ENCODE measurements at regions not wholly inside any gene's neighbourhood (a gene's known extent, or its start where the extent isn't known, plus 50 kb on each side); places are given as distances from the start of the nearest gene placed in this dataset.
"Not testable (repeated sequence)": the region's sequence is repeated elsewhere in the genome, so short reads cannot be mapped to it uniquely, and the experiment has no call there.

GRCh38 chr2:53493210-53493609, 274.4 kb upstream of the CHAC2 start:
- no peak overlapping the region for H3K4me2 ChIP-seq
- no peaks in the 10 kb centered on the region for H3K36me3 ChIP-seq (replicated peaks; ENCODE audit: insufficient read depth, low read depth)
- no peak overlapping the region for H2AFZ ChIP-seq
- no peaks in the 10 kb centered on the region for H3K9me3 ChIP-seq (ENCODE audit: low read depth)
- H4K20me1 ChIP-seq (ENCODE audit: insufficient read depth, poor library complexity, severe bottlenecking): no peaks in the 10 kb centered on the region
- H3K27ac ChIP-seq: no peak overlapping the region
- TF ChIP-seq EZH2phosphoT487 (IDR thresholded peaks at IDR 0.05; ENCODE audit: low read depth, severe bottlenecking, unreplicated experiment) (no peak), EZH2 (IDR thresholded peaks at IDR 0.05; ENCODE audit: borderline replicate concordance) (no peak)
- DNase-seq (ENCODE audit: low spot score): no peak
- no peaks in the 10 kb centered on the region for H3K27me3 ChIP-seq
- H3K79me2 ChIP-seq: no peaks in the 10 kb centered on the region
- no peaks in the 10 kb centered on the region for H3K4me1 ChIP-seq (ENCODE audit: insufficient read depth)
- no peak overlapping the region for H3K4me3 ChIP-seq
- no peaks in the 10 kb centered on the region for H3K9me2 ChIP-seq (replicated peaks; ENCODE audit: insufficient read depth)

GRCh38 chr2:53490659-53491058, 276.9 kb upstream of the CHAC2 start:
- peak; percentile 7 for DNase-seq (ENCODE audit: low spot score)
- H3K4me2 ChIP-seq: no peak overlapping the region
- 53% methylated on average over 5 of the region's 5 CpGs for WGBS (ENCODE audit: low lambda C conversion rate, missing lambda C conversion rate)

GRCh38 chr2:53486185-53486899, 281.3 kb upstream of the CHAC2 start:
- not testable (repeated sequence) for H3K9me3 ChIP-seq (ENCODE audit: low read depth); H3K27me3 ChIP-seq; H3K79me2 ChIP-seq; H3K9me2 ChIP-seq (replicated peaks; ENCODE audit: insufficient read depth); H3K4me2 ChIP-seq; H3K27ac ChIP-seq; H3K4me1 ChIP-seq (ENCODE audit: insufficient read depth); H3K36me3 ChIP-seq (replicated peaks; ENCODE audit: insufficient read depth, low read depth); H3K4me3 ChIP-seq; DNase-seq (ENCODE audit: low spot score); H4K20me1 ChIP-seq (ENCODE audit: insufficient read depth, poor library complexity, severe bottlenecking); H2AFZ ChIP-seq
- WGBS (ENCODE audit: low lambda C conversion rate, missing lambda C conversion rate): 94% methylated on average over 10 of the region's 15 CpGs

More at GRCh38 chr2:53490659-53491058, 276.9 kb upstream of the CHAC2 start:
- Histone ChIP-seq H3K9me3 (ENCODE audit: low read depth) (no peaks in the 10 kb centered on the region), H3K79me2 (no peaks in the 10 kb centered on the region), H3K27me3 (no peaks in the 10 kb centered on the region), H3K4me1 (ENCODE audit: insufficient read depth) (no peaks in the 10 kb centered on the region), H3K27ac (no peak overlapping the region), H3K4me3 (no peak overlapping the region), H3K36me3 (replicated peaks; ENCODE audit: insufficient read depth, low read depth) (no peaks in the 10 kb centered on the region), H3K9me2 (replicated peaks; ENCODE audit: insufficient read depth) (no peaks in the 10 kb centered on the region), H4K20me1 (ENCODE audit: insufficient read depth, poor library complexity, severe bottlenecking) (no peaks in the 10 kb centered on the region), H2AFZ (no peak overlapping the region)
- TF ChIP-seq EZH2phosphoT487 (IDR thresholded peaks at IDR 0.05; ENCODE audit: low read depth, severe bottlenecking, unreplicated experiment): no peak

GRCh38 chr2:53485021-53485728, 282.4 kb upstream of the CHAC2 start:
- no peaks in the 10 kb centered on the region for H4K20me1 ChIP-seq (ENCODE audit: insufficient read depth, poor library complexity, severe bottlenecking)
- H3K4me2 ChIP-seq: no peak overlapping the region
- H3K9me3 ChIP-seq (ENCODE audit: low read depth): no peaks in the 10 kb centered on the region
- TF ChIP-seq EZH2 (IDR thresholded peaks at IDR 0.05; ENCODE audit: borderline replicate concordance): no peak
- TF ChIP-seq CTCF (IDR thresholded peaks at IDR 0.05; ENCODE audit: poor library complexity): no peak
- no peak for TF ChIP-seq EZH2phosphoT487 (IDR thresholded peaks at IDR 0.05; ENCODE audit: low read depth, severe bottlenecking, unreplicated experiment)
- no peaks in the 10 kb centered on the region for H3K9me2 ChIP-seq (replicated peaks; ENCODE audit: insufficient read depth)
- H3K27ac ChIP-seq: no peak overlapping the region
- H3K79me2 ChIP-seq: no peaks in the 10 kb centered on the region
- no peak overlapping the region for H3K4me3 ChIP-seq
- DNase-seq (ENCODE audit: low spot score): no peak
- no peak overlapping the region for H2AFZ ChIP-seq
- no peaks in the 10 kb centered on the region for H3K4me1 ChIP-seq (ENCODE audit: insufficient read depth)
- WGBS (ENCODE audit: low lambda C conversion rate, missing lambda C conversion rate): 78% methylated on average over 3 of the region's 3 CpGs
- H3K27me3 ChIP-seq: no peaks in the 10 kb centered on the region
- no peaks in the 10 kb centered on the region for H3K36me3 ChIP-seq (replicated peaks; ENCODE audit: insufficient read depth, low read depth)

- Histone ChIP-seq H3K27ac (no peak overlapping the region), H3K4me1 (ENCODE audit: insufficient read depth) (no peaks in the 10 kb centered on the region), H2AFZ (no peak overlapping the region), H3K27me3 (no peaks in the 10 kb centered on the region), H4K20me1 (ENCODE audit: insufficient read depth, poor library complexity, severe bottlenecking) (no peaks in the 10 kb centered on the region), H3K79me2 (no peaks in the 10 kb centered on the region), H3K36me3 (replicated peaks; ENCODE audit: insufficient read depth, low read depth) (no peaks in the 10 kb centered on the region), H3K9me2 (replicated peaks; ENCODE audit: insufficient read depth) (no peaks in the 10 kb centered on the region), H3K4me2 (no peak overlapping the region), H3K9me3 (ENCODE audit: low read depth) (no peaks in the 10 kb centered on the region), H3K4me3 (no peak overlapping the region)
- 85% methylated on average over 4 of the region's 4 CpGs for WGBS (ENCODE audit: low lambda C conversion rate, missing lambda C conversion rate)
- no peak for DNase-seq (ENCODE audit: low spot score)
- no peak for TF ChIP-seq CTCF (IDR thresholded peaks at IDR 0.05; ENCODE audit: poor library complexity)
- TF ChIP-seq EZH2phosphoT487 (IDR thresholded peaks at IDR 0.05; ENCODE audit: low read depth, severe bottlenecking, unreplicated experiment): no peak
- no peak for TF ChIP-seq EZH2 (IDR thresholded peaks at IDR 0.05; ENCODE audit: borderline replicate concordance)
These were observed 283.1 kb upstream of the CHAC2 start for GRCh38 chr2:53484531-53484930.
